Activated CD4-positive, alpha-beta memory T cell treated with anti-CD3 and anti-CD28 coated beads, Interleukin-2, amount 10 ng/mL, durations not matched to agents 7 days and 5 days (primary cell): ENCODE measurements at regions not wholly inside any gene's neighbourhood (a gene's known extent, or its start where the extent isn't known, plus 50 kb on each side); places are given as distances from the start of the nearest gene placed in this dataset.

Experiments
- CTCF ChIA-PET: fragments of 350-600 bp; sonication (Branson Sonifier 250); formaldehyde crosslinking; loops from one replicate; lab custom pipeline; 2021; ENCODE audit warnings: antibody characterized with exemption, inconsistent platforms; lab: Charles Lee
- POLR2A ChIA-PET: fragments of 350-600 bp; sonication (Branson Sonifier 250); formaldehyde crosslinking; loops from one replicate; lab custom pipeline; 2021; ENCODE audit warnings: antibody characterized with exemption; lab: Charles Lee
- DNase-seq: peaks from one replicate; pipeline ENCODE4 v3.0.0-alpha.2; 2020
- H3K27ac Mint-ChIP-seq: one replicate; pipeline ENCODE4 v1.8.0; 2021; ENCODE audit warnings: mild to moderate bottlenecking, mixed read lengths
- H3K27me3 Mint-ChIP-seq: one replicate; pipeline ENCODE4 v1.8.0; 2021; ENCODE audit warnings: mixed read lengths
- H3K36me3 Mint-ChIP-seq: one replicate; pipeline ENCODE4 v1.8.0; 2021; ENCODE audit warnings: low read depth, mixed read lengths
- H3K4me1 Mint-ChIP-seq: one replicate; pipeline ENCODE4 v1.8.0; 2021; ENCODE audit warnings: mixed read lengths
- H3K4me3 Mint-ChIP-seq: one replicate; pipeline ENCODE4 v1.8.0; 2021; ENCODE audit warnings: mild to moderate bottlenecking, mixed read lengths
- H3K9me3 Mint-ChIP-seq: one replicate; pipeline ENCODE4 v1.8.0; 2021; ENCODE audit warnings: mixed read lengths

DNA sequence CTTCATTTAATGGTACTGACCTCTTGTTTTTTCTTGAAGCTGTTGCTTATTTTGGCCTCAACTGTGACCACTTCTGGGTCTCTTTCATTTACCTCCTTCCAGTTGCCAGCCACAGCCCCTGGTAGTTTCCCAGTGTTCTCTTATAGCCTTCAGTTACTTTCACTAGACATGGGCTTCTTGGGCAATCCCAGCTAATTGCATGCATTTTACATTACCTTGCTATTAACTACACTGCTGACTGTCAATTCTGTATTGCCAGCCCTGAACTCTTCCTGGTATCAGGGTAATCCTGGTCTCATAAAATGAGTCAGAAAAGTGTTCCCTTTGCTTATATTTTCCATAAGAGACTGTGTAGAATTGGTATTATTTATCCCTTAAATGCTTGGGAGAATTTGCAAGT lies 195.8 kb upstream of the LARGE1 start:
- H3K4me3 Mint-ChIP-seq, result no peak overlapping the region
- no peaks in the 10 kb centered on the region for H3K27me3 Mint-ChIP-seq
- H3K36me3 Mint-ChIP-seq, result no peaks in the 10 kb centered on the region
- DNase-seq, result no peak
- no peaks in the 10 kb centered on the region for H3K4me1 Mint-ChIP-seq
- ChIA-PET CTCF (no interaction called here), POLR2A (no interaction called here)
- no peak overlapping the region for H3K27ac Mint-ChIP-seq
- H3K9me3 Mint-ChIP-seq, result peaks cover 3% of the 10 kb centered on the region

DNA sequence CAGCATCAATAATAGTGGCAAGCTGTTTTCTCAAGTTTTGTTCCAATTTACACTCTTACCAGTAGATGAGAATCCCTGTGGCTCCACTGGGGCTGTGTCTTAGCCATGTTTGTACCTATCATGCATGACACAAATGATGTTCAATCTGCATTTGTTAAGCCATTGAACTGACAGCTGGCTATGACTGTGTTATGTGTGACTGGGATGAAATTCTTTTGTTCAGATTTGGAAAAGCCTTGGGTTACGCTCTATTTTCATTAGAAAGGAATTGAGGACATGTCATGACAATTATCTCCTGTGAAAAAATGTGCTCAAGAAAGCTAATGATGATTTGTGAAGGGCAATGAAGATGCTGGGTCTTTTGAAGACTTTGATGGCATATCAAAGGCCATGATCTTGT lies 201.8 kb upstream of the LARGE1 start:
- Mint-ChIP-seq H3K27me3 (no peaks in the 10 kb centered on the region), H3K4me1 (no peaks in the 10 kb centered on the region), H3K4me3 (no peak overlapping the region), H3K27ac (no peak overlapping the region), H3K9me3 (peaks cover 9% of the 10 kb centered on the region), H3K36me3 (no peaks in the 10 kb centered on the region)
- POLR2A ChIA-PET, result no interaction called here
- CTCF ChIA-PET, result no interaction called here
- DNase-seq, result no peak

DNA sequence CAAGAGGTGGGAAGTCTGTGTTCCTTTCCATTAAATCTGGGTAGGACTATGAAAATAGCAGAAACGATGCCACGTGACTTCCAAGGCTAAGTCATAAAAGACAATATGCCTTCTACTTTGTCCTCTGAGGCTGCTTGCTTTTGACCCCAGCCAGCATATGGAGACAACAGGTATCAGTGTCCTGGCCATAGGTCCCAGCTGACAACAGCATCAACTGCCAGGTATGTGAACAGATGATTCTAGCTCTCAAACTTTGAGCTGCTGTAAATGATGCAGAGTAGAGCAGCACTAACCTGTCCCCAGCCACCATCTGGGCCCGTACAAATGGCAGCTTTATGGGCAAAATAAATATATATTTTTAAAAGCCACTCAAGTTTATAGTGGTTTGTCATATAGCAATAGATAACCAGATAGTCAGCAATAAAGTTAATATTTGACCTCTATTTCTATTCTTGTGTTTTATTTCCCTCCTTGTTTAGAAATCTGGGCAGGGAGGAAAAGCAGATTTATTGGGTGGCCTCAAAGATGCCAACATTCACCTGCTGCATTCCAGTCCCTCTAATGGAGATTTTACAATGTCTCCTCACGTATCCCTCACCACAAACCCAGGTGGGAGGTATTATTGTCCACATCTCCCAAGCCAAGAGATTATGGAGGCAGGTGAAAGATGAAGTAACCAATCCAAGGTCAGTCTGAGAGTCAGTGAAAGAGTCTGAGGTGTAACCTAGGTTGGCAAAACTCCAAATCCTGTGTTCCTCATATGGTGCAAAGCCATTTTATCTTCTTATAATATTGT lies 209.6 kb upstream of the LARGE1 start:
- no peak overlapping the region for H3K4me3 Mint-ChIP-seq
- ChIA-PET CTCF (no interaction called here), POLR2A (no interaction called here)
- H3K4me1 Mint-ChIP-seq, result no peaks in the 10 kb centered on the region
- no peak overlapping the region for H3K27ac Mint-ChIP-seq
- no peaks in the 10 kb centered on the region for H3K27me3 Mint-ChIP-seq
- H3K36me3 Mint-ChIP-seq, result no peaks in the 10 kb centered on the region
- peaks cover 21% of the 10 kb centered on the region for H3K9me3 Mint-ChIP-seq
- DNase-seq, result no peak

DNA sequence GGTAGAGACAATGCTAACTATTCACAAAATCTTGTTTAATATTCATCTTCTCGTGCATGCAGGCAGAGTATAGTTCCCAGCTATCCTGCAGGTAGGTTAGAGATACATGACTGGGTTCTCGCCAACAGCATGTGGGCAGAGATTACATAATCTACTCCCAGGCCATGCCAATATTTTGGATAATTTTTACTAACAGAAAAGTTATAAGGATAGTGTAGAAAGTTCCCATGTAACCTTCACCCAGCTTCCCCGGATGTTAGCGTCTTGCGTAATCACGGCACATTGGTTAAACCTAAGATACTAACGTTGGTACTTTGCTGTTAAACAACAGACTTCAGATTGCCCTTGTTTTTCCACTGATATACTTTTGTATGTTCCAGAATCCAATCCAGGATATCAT lies 215.5 kb upstream of the LARGE1 start:
- CTCF ChIA-PET, result no interaction called here

DNA sequence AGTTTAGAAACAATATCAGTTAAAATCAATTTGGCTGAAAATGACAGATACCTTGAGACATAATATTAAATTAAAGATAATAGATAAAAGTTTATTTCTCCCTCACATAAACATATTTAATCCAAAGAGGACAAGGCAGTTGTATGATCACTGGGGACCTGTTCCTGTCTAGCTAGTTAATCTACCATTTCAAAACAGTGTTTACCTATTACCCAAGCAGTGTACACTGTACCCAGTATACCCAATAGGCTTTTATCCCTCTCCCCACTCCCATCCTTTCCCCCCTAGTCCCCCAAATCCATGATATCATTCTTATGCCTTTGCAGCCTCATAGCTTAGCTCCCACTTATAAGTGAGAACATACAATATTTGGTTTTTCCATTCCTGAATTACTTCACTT lies 229.7 kb upstream of the LARGE1 start:
- POLR2A ChIA-PET, result no interaction called here
- peaks cover 2% of the 10 kb centered on the region for H3K36me3 Mint-ChIP-seq
- peaks cover 21% of the 10 kb centered on the region for H3K9me3 Mint-ChIP-seq
- no peak overlapping the region for H3K27ac Mint-ChIP-seq
- no peak overlapping the region for H3K4me3 Mint-ChIP-seq
- no peaks in the 10 kb centered on the region for H3K27me3 Mint-ChIP-seq
- CTCF ChIA-PET, result no interaction called here
- H3K4me1 Mint-ChIP-seq, result no peaks in the 10 kb centered on the region
- DNase-seq, result no peak

More for the DNA sequence above, 215.5 kb upstream of the LARGE1 start:
- POLR2A ChIA-PET, result no interaction called here
- no peaks in the 10 kb centered on the region for H3K36me3 Mint-ChIP-seq
- H3K27me3 Mint-ChIP-seq, result no peaks in the 10 kb centered on the region
- no peaks in the 10 kb centered on the region for H3K4me1 Mint-ChIP-seq
- no peak overlapping the region for H3K27ac Mint-ChIP-seq
- H3K9me3 Mint-ChIP-seq, result peaks cover 29% of the 10 kb centered on the region
- H3K4me3 Mint-ChIP-seq, result no peak overlapping the region
- DNase-seq, result no peak

DNA sequence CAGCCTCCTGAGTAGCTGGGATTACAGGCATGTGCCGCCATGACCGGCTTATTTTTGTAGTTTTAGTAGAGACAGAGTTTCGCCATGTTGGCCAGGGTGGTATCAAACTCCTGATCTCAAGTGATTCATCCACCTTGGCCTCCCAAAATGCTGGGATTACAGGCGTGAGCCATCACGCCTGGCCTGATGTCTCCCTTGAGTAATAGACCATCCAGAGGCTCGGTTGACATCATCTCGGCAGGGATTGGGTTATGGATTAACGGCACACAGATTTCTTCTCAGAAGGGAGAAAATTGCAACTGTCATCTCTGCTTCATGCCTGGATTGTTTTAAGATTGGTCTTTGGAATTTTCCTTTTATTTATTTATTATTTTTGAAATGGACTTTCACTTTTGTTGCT lies 239.2 kb upstream of the LARGE1 start:
- peaks cover 8% of the 10 kb centered on the region for H3K9me3 Mint-ChIP-seq
- H3K27me3 Mint-ChIP-seq, result no peaks in the 10 kb centered on the region
- no peaks in the 10 kb centered on the region for H3K36me3 Mint-ChIP-seq
- DNase-seq, result no peak
- H3K4me1 Mint-ChIP-seq, result no peaks in the 10 kb centered on the region
- CTCF ChIA-PET, result no interaction called here
- no peak overlapping the region for H3K4me3 Mint-ChIP-seq
- H3K27ac Mint-ChIP-seq, result no peak overlapping the region
- POLR2A ChIA-PET, result no interaction called here

DNA sequence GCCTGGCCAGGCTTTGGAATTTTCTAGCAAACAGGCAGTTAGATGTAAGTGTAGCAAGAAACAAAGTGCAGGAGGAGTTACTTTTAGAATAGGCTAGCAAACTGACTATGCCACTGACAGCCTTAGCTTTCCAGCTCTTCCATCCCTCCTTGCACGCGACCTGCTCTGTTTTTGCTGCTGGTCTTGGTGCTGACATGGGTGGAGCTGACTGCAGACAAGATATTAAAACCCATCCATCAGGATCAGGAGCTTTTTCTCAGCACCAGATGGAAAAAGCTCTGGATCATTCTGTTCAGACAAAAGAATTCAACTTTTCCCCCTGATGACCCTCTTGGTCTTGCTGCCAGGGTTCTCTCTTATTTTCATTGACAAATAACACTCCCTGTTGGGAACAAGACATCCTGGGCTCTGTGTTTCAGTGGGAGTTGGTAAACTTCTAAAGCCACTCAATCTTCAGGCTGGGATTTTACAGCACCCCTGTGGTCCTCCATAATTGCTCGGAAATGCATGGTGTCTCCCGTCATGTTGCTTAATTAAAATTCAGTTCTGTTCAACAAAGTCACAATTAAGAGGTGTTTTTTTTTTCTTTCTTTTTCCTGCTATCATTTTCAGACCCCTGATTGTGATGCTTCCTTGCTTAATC lies 240.0 kb upstream of the LARGE1 start:
- H3K27ac Mint-ChIP-seq, result no peak overlapping the region
- H3K9me3 Mint-ChIP-seq, result peaks cover 8% of the 10 kb centered on the region
- H3K27me3 Mint-ChIP-seq, result no peaks in the 10 kb centered on the region
- POLR2A ChIA-PET, result no interaction called here
- DNase-seq, result no peak
- no peaks in the 10 kb centered on the region for H3K4me1 Mint-ChIP-seq
- no peaks in the 10 kb centered on the region for H3K36me3 Mint-ChIP-seq
- H3K4me3 Mint-ChIP-seq, result no peak overlapping the region
- CTCF ChIA-PET, result no interaction called here

DNA sequence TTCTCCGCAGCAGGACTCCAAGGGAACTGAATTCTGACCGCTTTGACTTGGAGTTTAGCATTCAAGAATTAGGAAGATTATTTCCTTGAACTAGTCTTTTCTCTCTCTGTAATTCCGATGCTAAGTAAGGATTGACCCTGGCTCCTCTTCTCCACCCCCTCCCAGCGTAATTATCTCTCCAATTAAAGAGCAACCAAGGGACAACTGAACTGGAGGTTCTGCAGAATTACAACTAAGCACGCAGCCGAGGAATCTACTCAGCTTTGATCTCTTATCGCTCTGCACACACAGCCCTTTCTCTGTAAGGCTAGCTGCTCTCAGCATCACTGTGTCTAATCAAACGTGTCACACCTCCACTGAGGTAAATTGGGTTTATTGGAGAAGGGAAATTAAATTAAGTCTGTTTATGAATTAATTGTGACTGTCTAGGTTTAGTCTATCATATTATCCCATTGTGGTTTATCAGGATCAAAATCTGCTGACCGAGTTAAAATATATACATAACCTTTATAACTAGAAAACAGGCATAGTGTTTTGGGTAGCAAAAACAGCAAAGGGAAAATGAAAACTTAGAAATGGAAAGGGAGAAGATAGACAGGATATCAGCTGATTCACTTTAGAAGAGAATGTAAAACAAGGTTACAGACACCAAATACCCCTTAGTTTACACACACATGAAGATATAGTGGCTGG lies 241.3 kb upstream of the LARGE1 start:
- Mint-ChIP-seq H3K4me3 (no peak overlapping the region), H3K27me3 (no peaks in the 10 kb centered on the region), H3K9me3 (peaks cover 5% of the 10 kb centered on the region), H3K4me1 (no peaks in the 10 kb centered on the region), H3K27ac (no peak overlapping the region), H3K36me3 (no peaks in the 10 kb centered on the region)
- DNase-seq, result no peak
- POLR2A ChIA-PET, result no interaction called here
- CTCF ChIA-PET, result no interaction called here

DNA sequence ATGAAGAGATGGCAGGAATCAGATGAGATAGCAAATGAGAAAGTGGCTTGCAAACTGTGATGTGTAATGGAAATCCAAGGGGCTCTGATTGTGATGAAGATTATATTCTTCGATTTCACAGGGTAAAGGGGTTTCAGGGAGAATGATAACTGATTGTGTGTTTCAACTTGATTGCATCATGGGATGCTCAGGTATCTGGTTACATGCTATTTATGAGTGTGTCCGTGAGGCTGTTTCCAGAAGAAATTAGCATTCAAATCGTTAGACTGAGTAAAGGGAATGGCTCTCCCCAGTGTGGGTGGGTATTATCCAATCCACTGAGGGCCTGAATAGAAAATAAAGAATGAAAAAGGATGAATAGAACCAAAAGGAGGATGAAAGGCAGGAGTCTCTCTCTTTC lies 278.7 kb upstream of the LARGE1 start:
- no peak overlapping the region for H3K27ac Mint-ChIP-seq
- no peaks in the 10 kb centered on the region for H3K9me3 Mint-ChIP-seq
- H3K4me3 Mint-ChIP-seq, result no peak overlapping the region
- H3K4me1 Mint-ChIP-seq, result no peaks in the 10 kb centered on the region
- no peak for DNase-seq
- no peaks in the 10 kb centered on the region for H3K36me3 Mint-ChIP-seq
- ChIA-PET CTCF (no interaction called here), POLR2A (no interaction called here)
- H3K27me3 Mint-ChIP-seq, result no peaks in the 10 kb centered on the region

DNA sequence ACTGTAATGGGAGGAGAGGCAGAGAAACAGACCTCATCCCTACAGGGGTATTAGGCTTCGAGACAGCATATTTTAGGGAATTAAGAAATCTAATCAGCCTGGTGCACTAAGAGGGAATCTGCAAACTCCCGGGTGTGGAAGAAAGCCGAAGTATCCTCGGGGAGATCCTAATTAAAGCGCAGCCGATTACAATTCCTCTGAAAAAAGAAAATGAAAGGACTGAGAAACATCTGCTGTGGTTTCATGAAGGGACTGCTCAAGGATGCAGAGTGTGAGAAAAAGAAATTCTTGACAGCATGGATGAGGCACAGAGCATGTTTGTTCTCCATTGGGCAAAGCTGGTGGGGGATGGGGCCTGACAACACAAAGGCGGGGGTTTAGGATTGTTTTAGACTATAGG lies 290.0 kb upstream of the LARGE1 start:
- no peaks in the 10 kb centered on the region for H3K4me1 Mint-ChIP-seq
- no peak overlapping the region for H3K27ac Mint-ChIP-seq
- no peak for DNase-seq
- H3K36me3 Mint-ChIP-seq, result no peaks in the 10 kb centered on the region
- no peak overlapping the region for H3K4me3 Mint-ChIP-seq
- ChIA-PET CTCF (no interaction called here), POLR2A (no interaction called here)
- no peaks in the 10 kb centered on the region for H3K27me3 Mint-ChIP-seq
- peaks cover 18% of the 10 kb centered on the region for H3K9me3 Mint-ChIP-seq

DNA sequence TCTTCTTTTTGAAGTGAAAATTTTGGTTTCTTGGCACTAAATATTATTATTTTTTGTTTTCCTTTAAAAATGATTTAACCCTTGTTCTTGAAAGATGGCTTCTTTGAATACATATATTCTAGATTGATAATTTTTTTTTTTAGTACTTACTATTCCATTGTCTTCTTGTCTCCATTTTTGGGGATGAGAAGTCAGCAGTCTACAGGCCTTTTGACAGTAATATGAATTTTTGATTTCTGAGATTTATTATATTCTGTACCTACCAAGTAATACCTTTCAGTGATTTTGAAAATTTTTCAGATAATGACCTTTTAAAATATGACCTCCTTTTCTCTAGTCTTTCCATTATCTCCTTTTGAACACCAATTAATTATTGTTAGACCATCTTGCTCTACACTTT lies 294.1 kb upstream of the LARGE1 start:
- ChIA-PET POLR2A (no interaction called here), CTCF (no interaction called here)
- Mint-ChIP-seq H3K27ac (no peak overlapping the region), H3K27me3 (no peaks in the 10 kb centered on the region), H3K4me3 (no peak overlapping the region), H3K4me1 (no peaks in the 10 kb centered on the region), H3K9me3 (peaks cover 37% of the 10 kb centered on the region), H3K36me3 (no peaks in the 10 kb centered on the region)
- DNase-seq, result no peak

DNA sequence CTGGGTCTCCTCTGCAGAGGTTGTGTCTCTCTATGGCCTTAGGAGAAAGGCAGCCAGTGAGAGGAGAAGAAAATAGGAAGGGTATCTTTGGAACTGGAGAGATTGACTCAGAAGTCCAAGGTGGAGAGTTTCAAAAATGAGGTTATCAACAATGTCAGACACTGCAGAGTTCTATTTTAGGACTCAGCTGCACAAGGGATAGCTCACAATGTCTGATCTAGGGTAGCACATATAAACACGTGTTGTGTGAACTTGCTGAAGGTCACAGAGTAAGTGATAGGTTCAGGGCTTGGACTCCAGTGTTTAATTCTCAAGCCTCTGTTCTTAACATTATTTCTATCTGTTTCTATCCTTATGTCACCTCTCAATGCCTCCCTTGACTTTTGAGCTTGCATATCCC lies 305.0 kb upstream of the LARGE1 start:
- no peaks in the 10 kb centered on the region for H3K27me3 Mint-ChIP-seq
- ChIA-PET CTCF (no interaction called here), POLR2A (no interaction called here)
- H3K36me3 Mint-ChIP-seq, result no peaks in the 10 kb centered on the region
- no peak overlapping the region for H3K4me3 Mint-ChIP-seq
- H3K4me1 Mint-ChIP-seq, result no peaks in the 10 kb centered on the region
- peaks cover 12% of the 10 kb centered on the region for H3K9me3 Mint-ChIP-seq
- DNase-seq, result no peak
- no peak overlapping the region for H3K27ac Mint-ChIP-seq

DNA sequence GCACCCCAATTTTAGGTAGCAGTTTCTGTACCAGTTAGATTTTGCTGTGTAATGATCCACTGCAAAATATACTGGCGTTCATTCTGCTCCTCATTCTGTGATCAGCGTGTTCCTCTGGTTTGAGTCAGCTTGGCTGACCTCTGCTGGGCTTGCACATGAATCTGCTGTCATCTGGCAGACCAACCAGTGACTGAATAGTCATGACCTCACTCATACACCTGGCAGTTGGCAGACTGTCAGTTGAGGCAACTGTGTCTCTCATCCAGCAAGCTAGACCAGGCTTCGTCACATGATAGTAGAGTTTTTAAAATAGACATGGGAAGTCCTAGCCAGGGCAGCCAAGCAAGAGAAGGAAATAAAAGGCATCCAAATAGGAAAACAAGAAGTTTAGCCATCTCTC lies 316.3 kb upstream of the LARGE1 start:
- no peak for DNase-seq
- Mint-ChIP-seq H3K36me3 (no peaks in the 10 kb centered on the region), H3K4me3 (no peak overlapping the region), H3K27ac (no peak overlapping the region), H3K27me3 (no peaks in the 10 kb centered on the region), H3K4me1 (no peaks in the 10 kb centered on the region), H3K9me3 (peaks cover 38% of the 10 kb centered on the region)
- POLR2A ChIA-PET, result no interaction called here
- CTCF ChIA-PET, result no interaction called here
